ENCODE measurements at regions not wholly inside any gene's neighbourhood (a gene's known extent, or its start where the extent isn't known, plus 50 kb on each side); places are given as distances from the start of the nearest gene placed in this dataset.

GRCh38 chr2:217275091-217275490 lies 415.2 kb upstream of the TNP1 start:
- no peak for TF ChIP-seq CTCF (conservative IDR thresholded peaks at IDR 0.05; ENCODE audit: low read depth, low read length)
- no peak for TF ChIP-seq EZH2 (IDR thresholded peaks at IDR 0.05; ENCODE audit: borderline replicate concordance, low read depth, low read length, poor library complexity, severe bottlenecking)
